GM23248 (cell line): ENCODE measurements at regions not wholly inside any gene's neighbourhood (a gene's known extent, or its start where the extent isn't known, plus 50 kb on each side); places are given as distances from the start of the nearest gene placed in this dataset.

ENCODE experiments used
- EZH2 ChIP-seq: fragments of 200-600 bp; sonication (generic); IDR thresholded peaks from 2 replicates; pipeline ENCODE4 v1.6.1; 2018; ENCODE audit warnings: antibody characterized with exemption, mild to moderate bottlenecking; ENCODE audit not compliant: insufficient read depth, poor library complexity, severe bottlenecking
- EZH2phosphoT487 ChIP-seq: fragments of 200-600 bp; sonication (generic); IDR thresholded peaks from 2 replicates; pipeline ENCODE4 v1.6.1; 2018; ENCODE audit warnings: antibody characterized with exemption, moderate library complexity, mild to moderate bottlenecking, low read depth; ENCODE audit not compliant: insufficient read depth

GRCh38 chr4:82248903-82249632 is 124.7 kb downstream of the HNRNPD start:
- TF ChIP-seq EZH2 (no peak), EZH2phosphoT487 (no peak)
